Panc1 (cell line): ENCODE measurements at regions not wholly inside any gene's neighbourhood (a gene's known extent, or its start where the extent isn't known, plus 50 kb on each side); places are given as distances from the start of the nearest gene placed in this dataset.

Experiments
- ATAC-seq: fragments of 200-7000 bp; cut with Tn5 transposase; 2 replicates; pipeline ENCODE4 v1.9.1; 2020; ENCODE audit warnings: mild to moderate bottlenecking, moderate library complexity
- BruUV-seq: library from RNA; stranded (reverse); fragments of 400-500 nt; replicated peaks from 2 replicates; lab custom pipeline; 2021; lab: Mats Ljungman, UMichigan
- CTCF ChIA-PET: fragments of 300-600 bp; sonication (Branson Sonifier 250); formaldehyde crosslinking; loops from one replicate; lab custom pipeline; 2022; ENCODE audit warnings: antibody characterized with exemption; lab: Charles Lee
- POLR2A ChIA-PET: fragments of 300-600 bp; sonication (Branson Sonifier 250); formaldehyde crosslinking; loops from one replicate; lab custom pipeline; 2022; ENCODE audit warnings: antibody characterized with exemption; lab: Charles Lee
- DNase-seq: peaks from one replicate; pipeline ENCODE4 v3.0.0-alpha.2; 2010; ENCODE audit warnings: low read depth, low spot score
- H3K27ac ChIP-seq: 2 replicates; pipeline ENCODE4 v1.5.1; 2011; ENCODE audit warnings: mild to moderate bottlenecking, low read length, inconsistent platforms
- H3K27me3 ChIP-seq: fragments of 200-500 bp; sonication (Bioruptor generic); 2 replicates; pipeline ENCODE4 v1.6.0; 2014; ENCODE audit warnings: low read length, inconsistent platforms; ENCODE audit not compliant: control insufficient read depth, insufficient read depth
- H3K36me3 ChIP-seq: fragments of 200-500 bp; sonication (Bioruptor generic); 2 replicates; pipeline ENCODE4 v1.5.1; 2014; ENCODE audit warnings: inconsistent platforms, mild to moderate bottlenecking, low read length, moderate library complexity; ENCODE audit not compliant: control insufficient read depth, insufficient read depth
- H3K4me1 ChIP-seq: 2 replicates; pipeline ENCODE4 v1.5.1; 2011; ENCODE audit warnings: inconsistent platforms, mild to moderate bottlenecking, low read length, moderate library complexity; ENCODE audit not compliant: control insufficient read depth, insufficient read depth
- H3K4me3 ChIP-seq, 2 experiments: 2 replicates each; pipeline ENCODE4 v1.5.1; 2011 to 2012; ENCODE audit warnings: low read depth in 2 of 2, low read length in 2 of 2, mild to moderate bottlenecking in 2 of 2, inconsistent platforms in 1 of 2, moderate library complexity in 1 of 2
- H3K9me3 ChIP-seq: fragments of 200-500 bp; sonication (Bioruptor generic); 2 replicates; pipeline ENCODE4 v1.5.1; 2014; ENCODE audit warnings: low read depth, mild to moderate bottlenecking, inconsistent platforms, low read length, moderate library complexity; ENCODE audit not compliant: control insufficient read depth, insufficient read depth
- POLR2AphosphoS5 ChIP-seq: IDR thresholded peaks from 2 replicates; pipeline ENCODE4 v1.6.1; 2012; ENCODE audit warnings: mild to moderate bottlenecking, low read depth, low read length, moderate library complexity
- SIN3A ChIP-seq: IDR thresholded peaks from 2 replicates; pipeline ENCODE4 v1.6.1; 2012; ENCODE audit warnings: low read depth, mild to moderate bottlenecking, low read length, moderate library complexity, borderline replicate concordance; ENCODE audit not compliant: insufficient read depth
- TCF7L2 ChIP-seq: IDR thresholded peaks from 2 replicates; pipeline ENCODE4 v1.6.1; 2011; ENCODE audit warnings: mild to moderate bottlenecking, low read depth, low read length, inconsistent platforms
- in situ Hi-C: cut with HindIII; loops from 2 replicates; pipeline ENCODE4 v1.10.0; 2016; ENCODE audit warnings: low sequenced_read_pairs, low pct_unique_long_range_greater_than_20kb
- intact Hi-C: fragments of 100-400 bp; cut with micrococcal nuclease; formaldehyde crosslinking; loops from one replicate; pipeline ENCODE4 v1.10.0; 2022; ENCODE audit not compliant: unreplicated experiment
- TF ChIP-seq, protein P1 (sequence below), 2 experiments: IDR thresholded peaks; 2 replicates each; pipeline ENCODE4 v1.6.1; 2011 to 2012; ENCODE audit warnings: low read depth in 2 of 2, control low read depth in 1 of 2, low read length in 1 of 2, mild to moderate bottlenecking in 1 of 2, moderate library complexity in 1 of 2; ENCODE audit not compliant: insufficient read depth in 1 of 2
- TF ChIP-seq, protein P2 (sequence below): fragments of 450-650 bp; IDR thresholded peaks from 2 replicates; pipeline ENCODE4 v1.5.1; 2017; ENCODE audit warnings: mild to moderate bottlenecking

DNA sequence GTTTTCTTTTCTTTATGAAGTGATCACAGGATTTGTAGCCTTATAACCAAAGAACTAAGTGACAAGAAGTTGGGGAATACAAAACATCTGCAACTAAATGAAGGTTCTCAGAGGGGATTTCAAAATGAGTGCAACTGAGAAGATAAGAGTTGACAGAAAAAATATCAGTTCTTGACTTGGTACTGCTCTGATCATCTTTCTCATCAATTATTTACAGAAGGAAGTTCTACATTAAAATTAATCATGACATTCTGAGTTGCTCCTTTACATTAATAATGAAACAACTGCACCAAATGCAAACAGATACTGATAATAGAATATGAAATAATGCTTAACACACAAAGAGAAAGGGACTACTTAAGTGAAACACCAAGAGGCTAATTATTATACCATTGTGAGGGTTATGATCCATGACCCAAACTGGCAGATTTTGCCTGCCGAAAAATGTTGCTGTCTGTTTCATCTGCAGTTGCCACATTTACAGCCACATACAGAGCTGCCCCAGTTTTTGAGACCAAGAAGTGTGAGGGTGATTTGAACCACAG, 561.9 kb upstream of the ANO5 start:
- ChIA-PET CTCF (no interaction called here), POLR2A (no interaction called here)
- Histone ChIP-seq H3K36me3 (no peaks in the 10 kb centered on the region), H3K4me3 (no peak overlapping the region), H3K9me3 (no peaks in the 10 kb centered on the region), H3K27ac (no peak overlapping the region), H3K4me1 (no peaks in the 10 kb centered on the region), H3K27me3 (no peaks in the 10 kb centered on the region)
- intact Hi-C loops: no loop called here
- ATAC-seq: no peak
- in situ Hi-C loops: no loop called here
- no peak for TF ChIP-seq TCF7L2
- TF ChIP-seq, protein P1, sequence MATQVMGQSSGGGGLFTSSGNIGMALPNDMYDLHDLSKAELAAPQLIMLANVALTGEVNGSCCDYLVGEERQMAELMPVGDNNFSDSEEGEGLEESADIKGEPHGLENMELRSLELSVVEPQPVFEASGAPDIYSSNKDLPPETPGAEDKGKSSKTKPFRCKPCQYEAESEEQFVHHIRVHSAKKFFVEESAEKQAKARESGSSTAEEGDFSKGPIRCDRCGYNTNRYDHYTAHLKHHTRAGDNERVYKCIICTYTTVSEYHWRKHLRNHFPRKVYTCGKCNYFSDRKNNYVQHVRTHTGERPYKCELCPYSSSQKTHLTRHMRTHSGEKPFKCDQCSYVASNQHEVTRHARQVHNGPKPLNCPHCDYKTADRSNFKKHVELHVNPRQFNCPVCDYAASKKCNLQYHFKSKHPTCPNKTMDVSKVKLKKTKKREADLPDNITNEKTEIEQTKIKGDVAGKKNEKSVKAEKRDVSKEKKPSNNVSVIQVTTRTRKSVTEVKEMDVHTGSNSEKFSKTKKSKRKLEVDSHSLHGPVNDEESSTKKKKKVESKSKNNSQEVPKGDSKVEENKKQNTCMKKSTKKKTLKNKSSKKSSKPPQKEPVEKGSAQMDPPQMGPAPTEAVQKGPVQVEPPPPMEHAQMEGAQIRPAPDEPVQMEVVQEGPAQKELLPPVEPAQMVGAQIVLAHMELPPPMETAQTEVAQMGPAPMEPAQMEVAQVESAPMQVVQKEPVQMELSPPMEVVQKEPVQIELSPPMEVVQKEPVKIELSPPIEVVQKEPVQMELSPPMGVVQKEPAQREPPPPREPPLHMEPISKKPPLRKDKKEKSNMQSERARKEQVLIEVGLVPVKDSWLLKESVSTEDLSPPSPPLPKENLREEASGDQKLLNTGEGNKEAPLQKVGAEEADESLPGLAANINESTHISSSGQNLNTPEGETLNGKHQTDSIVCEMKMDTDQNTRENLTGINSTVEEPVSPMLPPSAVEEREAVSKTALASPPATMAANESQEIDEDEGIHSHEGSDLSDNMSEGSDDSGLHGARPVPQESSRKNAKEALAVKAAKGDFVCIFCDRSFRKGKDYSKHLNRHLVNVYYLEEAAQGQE (IDR thresholded peaks at IDR 0.05; ENCODE audit: insufficient read depth in 1 of 2, low read depth in 2 of 2, low read length in 1 of 2): no peak
- DNase-seq: no peak
- no TSS peak for BruUV-seq

- BruUV-seq: no TSS peak
- in situ Hi-C loops (no loop called here), intact Hi-C loops (no loop called here)
- H3K27me3 ChIP-seq: no peaks in the 10 kb centered on the region
- no peaks in the 10 kb centered on the region for H3K4me1 ChIP-seq
- DNase-seq: no peak
- no peak overlapping the region for H3K4me3 ChIP-seq
- ATAC-seq: no peak
- ChIA-PET POLR2A (no interaction called here), CTCF (no interaction called here)
- no peaks in the 10 kb centered on the region for H3K9me3 ChIP-seq
- H3K36me3 ChIP-seq: no peaks in the 10 kb centered on the region
- TF ChIP-seq TCF7L2: no peak
- no peak for TF ChIP-seq SIN3A
- TF ChIP-seq, protein P2, sequence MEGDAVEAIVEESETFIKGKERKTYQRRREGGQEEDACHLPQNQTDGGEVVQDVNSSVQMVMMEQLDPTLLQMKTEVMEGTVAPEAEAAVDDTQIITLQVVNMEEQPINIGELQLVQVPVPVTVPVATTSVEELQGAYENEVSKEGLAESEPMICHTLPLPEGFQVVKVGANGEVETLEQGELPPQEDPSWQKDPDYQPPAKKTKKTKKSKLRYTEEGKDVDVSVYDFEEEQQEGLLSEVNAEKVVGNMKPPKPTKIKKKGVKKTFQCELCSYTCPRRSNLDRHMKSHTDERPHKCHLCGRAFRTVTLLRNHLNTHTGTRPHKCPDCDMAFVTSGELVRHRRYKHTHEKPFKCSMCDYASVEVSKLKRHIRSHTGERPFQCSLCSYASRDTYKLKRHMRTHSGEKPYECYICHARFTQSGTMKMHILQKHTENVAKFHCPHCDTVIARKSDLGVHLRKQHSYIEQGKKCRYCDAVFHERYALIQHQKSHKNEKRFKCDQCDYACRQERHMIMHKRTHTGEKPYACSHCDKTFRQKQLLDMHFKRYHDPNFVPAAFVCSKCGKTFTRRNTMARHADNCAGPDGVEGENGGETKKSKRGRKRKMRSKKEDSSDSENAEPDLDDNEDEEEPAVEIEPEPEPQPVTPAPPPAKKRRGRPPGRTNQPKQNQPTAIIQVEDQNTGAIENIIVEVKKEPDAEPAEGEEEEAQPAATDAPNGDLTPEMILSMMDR: no peak
- TF ChIP-seq POLR2AphosphoS5: no peak
- TF ChIP-seq, protein P1 (IDR thresholded peaks at IDR 0.05; ENCODE audit: insufficient read depth in 1 of 2, low read depth in 2 of 2, low read length in 1 of 2): no peak
- no peak overlapping the region for H3K27ac ChIP-seq
Observed at GRCh38 chr11:21631991-21632390, 560.9 kb upstream of the ANO5 start.
